ENCODE measurements at regions not wholly inside any gene's neighbourhood (a gene's known extent, or its start where the extent isn't known, plus 50 kb on each side); places are given as distances from the start of the nearest gene placed in this dataset.

- no peak for DNase-seq (ENCODE audit: low spot score)
These were observed 70.4 kb upstream of the BACH1 start for GRCh38 chr21:29228306-29228705.

GRCh38 chr21:29230551-29231261 lies 68.0 kb upstream of the BACH1 start:
- peak; percentile 27 for DNase-seq (ENCODE audit: low spot score)

GRCh38 chr21:29231756-29232529 lies 66.8 kb upstream of the BACH1 start:
- no peak for DNase-seq (ENCODE audit: low spot score)

- peak; percentile 37 for DNase-seq (ENCODE audit: low spot score)
These were observed 66.0 kb upstream of the BACH1 start for GRCh38 chr21:29232530-29233255.

- no peak for DNase-seq (ENCODE audit: low spot score)
These were observed 65.5 kb upstream of the BACH1 start for GRCh38 chr21:29233256-29233546.

- DNase-seq (ENCODE audit: low spot score): no peak
These were observed 64.8 kb upstream of the BACH1 start for GRCh38 chr21:29233611-29234540.

- DNase-seq (ENCODE audit: low spot score): no peak
These were observed 63.0 kb upstream of the BACH1 start for GRCh38 chr21:29235714-29236197.

GRCh38 chr21:29236201-29236600 lies 62.5 kb upstream of the BACH1 start:
- no peak for DNase-seq (ENCODE audit: low spot score)

GRCh38 chr21:29237110-29238052 lies 61.3 kb upstream of the BACH1 start:
- peak; percentile 19 for DNase-seq (ENCODE audit: low spot score)

- peak; percentile 22 for DNase-seq (ENCODE audit: low spot score)
These were observed 60.4 kb upstream of the BACH1 start for GRCh38 chr21:29238053-29238966.

GRCh38 chr21:29238967-29239290 lies 59.8 kb upstream of the BACH1 start:
- no peak for DNase-seq (ENCODE audit: low spot score)

GRCh38 chr21:29240136-29240535 lies 58.6 kb upstream of the BACH1 start:
- no peak for DNase-seq (ENCODE audit: low spot score)

GRCh38 chr21:29242201-29242600 lies 56.5 kb upstream of the BACH1 start:
- DNase-seq (ENCODE audit: low spot score): no peak

- no peak for DNase-seq (ENCODE audit: low spot score)
These were observed 55.5 kb upstream of the BACH1 start for GRCh38 chr21:29243188-29243587.

- no peak for DNase-seq (ENCODE audit: low spot score)
These were observed 53.5 kb upstream of the BACH1 start for GRCh38 chr21:29245104-29245643.

GRCh38 chr21:29245863-29246262 lies 52.9 kb upstream of the BACH1 start:
- no peak for DNase-seq (ENCODE audit: low spot score)

- DNase-seq (ENCODE audit: low spot score): no peak
These were observed 52.1 kb upstream of the BACH1 start for GRCh38 chr21:29246614-29247013.

GRCh38 chr21:29248124-29248523 lies 50.6 kb upstream of the BACH1 start:
- peak; percentile 52 for DNase-seq (ENCODE audit: low spot score)
